Type B pancreatic cell (in vitro differentiated cells): ENCODE measurements at regions not wholly inside any gene's neighbourhood (a gene's known extent, or its start where the extent isn't known, plus 50 kb on each side); places are given as distances from the start of the nearest gene placed in this dataset.

Experiments used
- DNase-seq: peaks from one replicate; pipeline ENCODE4 v3.0.0; 2021; ENCODE audit warnings: mixed read lengths; ENCODE audit not compliant: unreplicated experiment; ENCODE audit errors: extremely low spot score
- H3K27ac Mint-ChIP-seq: 2 replicates; pipeline ENCODE4 v1.8.0; 2021; ENCODE audit warnings: mild to moderate bottlenecking, mixed read lengths
- H3K27me3 Mint-ChIP-seq: 2 replicates; pipeline ENCODE4 v1.8.0; 2021; ENCODE audit warnings: mixed read lengths
- H3K36me3 Mint-ChIP-seq: 2 replicates; pipeline ENCODE4 v1.8.0; 2021; ENCODE audit warnings: mixed read lengths
- H3K4me1 Mint-ChIP-seq: one replicate; pipeline ENCODE4 v1.8.0; 2021; ENCODE audit warnings: mixed read lengths; ENCODE audit not compliant: unreplicated experiment
- H3K4me3 Mint-ChIP-seq: 2 replicates; pipeline ENCODE4 v1.8.0; 2021; ENCODE audit warnings: mild to moderate bottlenecking, mixed read lengths
- H3K9me3 Mint-ChIP-seq: 2 replicates; pipeline ENCODE4 v1.8.0; 2021; ENCODE audit warnings: mixed read lengths
- CTCF ChIP-seq: fragments of 200-600 bp; sonication (generic); conservative IDR thresholded peaks from 2 replicates; pipeline ENCODE4 v1.5.0; 2021; ENCODE audit warnings: antibody characterized with exemption, mild to moderate bottlenecking

GRCh38 chr9:115357821-115358220 lies 239.9 kb upstream of the TNC start:
- H3K4me3 Mint-ChIP-seq: no peak overlapping the region
- peaks cover 14% of the 10 kb centered on the region for H3K27me3 Mint-ChIP-seq
- no peaks in the 10 kb centered on the region for H3K36me3 Mint-ChIP-seq
- H3K9me3 Mint-ChIP-seq: no peaks in the 10 kb centered on the region
- TF ChIP-seq CTCF: no peak
- no peak for DNase-seq
- peaks cover 15% of the 10 kb centered on the region for H3K4me1 Mint-ChIP-seq
- no peak overlapping the region for H3K27ac Mint-ChIP-seq

- no peak for DNase-seq
- Mint-ChIP-seq H3K36me3 (no peaks in the 10 kb centered on the region), H3K4me3 (no peak overlapping the region), H3K27ac (no peak overlapping the region), H3K9me3 (no peaks in the 10 kb centered on the region), H3K4me1 (peaks cover 2% of the 10 kb centered on the region), H3K27me3 (peaks cover 14% of the 10 kb centered on the region)
- no peak for TF ChIP-seq CTCF
Observed at GRCh38 chr9:115359017-115359780, 241.2 kb upstream of the TNC start.

- no peak overlapping the region for H3K4me3 Mint-ChIP-seq
- no peaks in the 10 kb centered on the region for H3K36me3 Mint-ChIP-seq
- no peak for TF ChIP-seq CTCF
- H3K9me3 Mint-ChIP-seq: no peaks in the 10 kb centered on the region
- no peaks in the 10 kb centered on the region for H3K4me1 Mint-ChIP-seq
- H3K27ac Mint-ChIP-seq: no peak overlapping the region
- no peak for DNase-seq
- peaks cover 14% of the 10 kb centered on the region for H3K27me3 Mint-ChIP-seq
Observed at GRCh38 chr9:115360122-115360521, 242.2 kb upstream of the TNC start.

- Mint-ChIP-seq H3K36me3 (no peaks in the 10 kb centered on the region), H3K4me3 (no peak overlapping the region), H3K9me3 (no peaks in the 10 kb centered on the region), H3K27me3 (peaks cover 11% of the 10 kb centered on the region), H3K27ac (no peak overlapping the region), H3K4me1 (no peaks in the 10 kb centered on the region)
- DNase-seq: no peak
- TF ChIP-seq CTCF: no peak
Observed at GRCh38 chr9:115362101-115362500, 244.1 kb upstream of the TNC start.

- no peak for TF ChIP-seq CTCF
- H3K27me3 Mint-ChIP-seq: peaks cover 11% of the 10 kb centered on the region
- DNase-seq: no peak
- no peaks in the 10 kb centered on the region for H3K36me3 Mint-ChIP-seq
- no peak overlapping the region for H3K4me3 Mint-ChIP-seq
- H3K27ac Mint-ChIP-seq: no peak overlapping the region
- no peaks in the 10 kb centered on the region for H3K4me1 Mint-ChIP-seq
- no peaks in the 10 kb centered on the region for H3K9me3 Mint-ChIP-seq
Observed at GRCh38 chr9:115362640-115363039, 244.7 kb upstream of the TNC start.
